ENCODE measurements at regions not wholly inside any gene's neighbourhood (a gene's known extent, or its start where the extent isn't known, plus 50 kb on each side); places are given as distances from the start of the nearest gene placed in this dataset.

GRCh38 chr14:28298156-28298555 is 468.4 kb upstream of the FOXG1 start:
- POLR2A ChIA-PET: no interaction called here
- Histone ChIP-seq H4K20me1 (ENCODE audit: control insufficient read depth, insufficient read depth, low read length, poor library complexity, severe bottlenecking) (no peaks in the 10 kb centered on the region), H3K27me3 (replicated peaks in 1 of 4; ENCODE audit: control extremely low read depth in 1 of 4, control insufficient read depth in 3 of 4, insufficient read depth in 4 of 4, low read length in 3 of 4) (no peaks in the 10 kb centered on the region), H2AFZ (ENCODE audit: insufficient read depth, low read depth, low read length, poor library complexity, severe bottlenecking) (no peak overlapping the region), H3K4me3 (ENCODE audit: control extremely low read depth in 1 of 5, extremely low read depth in 1 of 5, insufficient read depth in 1 of 5, low read depth in 2 of 5, low read length in 4 of 5) (no peak overlapping the region), H3K4me1 (ENCODE audit: control insufficient read depth in 2 of 2, insufficient read depth in 2 of 2, low read length in 2 of 2) (no peaks in the 10 kb centered on the region), H3K4me2 (replicated peaks; ENCODE audit: low read depth, low read length, poor library complexity, severe bottlenecking) (no peak overlapping the region), H3K27ac (ENCODE audit: low read length in 2 of 2) (no peak overlapping the region), H3K79me2 (ENCODE audit: control insufficient read depth, insufficient read depth, low read length) (no peaks in the 10 kb centered on the region), H3K9ac (ENCODE audit: low read length) (no peak overlapping the region), H3K9me3 (ENCODE audit: control extremely low read depth in 1 of 3, control insufficient read depth in 2 of 3, insufficient read depth in 1 of 3, low read length in 2 of 3) (peaks cover 0 to 35% (median 0%) of the 10 kb centered on the region in 3 donors), H3K36me3 (replicated peaks in 1 of 2; ENCODE audit: control extremely low read depth in 1 of 2, control insufficient read depth in 1 of 2, extremely low read depth in 1 of 2, insufficient read depth in 2 of 2, low read length in 1 of 2) (no peaks in the 10 kb centered on the region)
- peaks cover 9% of the 10 kb centered on the region for H3K9me3 Mint-ChIP-seq (ENCODE audit: insufficient read depth)
- H3K4me1 Mint-ChIP-seq: no peaks in the 10 kb centered on the region
- DNase-seq: no peak
- intact Hi-C loops (cut with micrococcal nuclease): no loop called here
- WGBS (ENCODE audit: insufficient coverage): 56% methylated on average over 1 of the region's 3 CpGs
- no peak overlapping the region for H3K27ac Mint-ChIP-seq
- CTCF ChIA-PET: no interaction called here
- H3K27me3 Mint-ChIP-seq: no peaks in the 10 kb centered on the region
- ATAC-seq (ENCODE audit: low read depth): no peak
- no peak overlapping the region for H3K4me3 Mint-ChIP-seq
- TF ChIP-seq CTCF (IDR thresholded peaks at IDR 0.05) (no peak), EZH2 (IDR thresholded peaks at IDR 0.05; ENCODE audit: borderline replicate concordance, insufficient read depth, low read depth, low read length, poor library complexity, severe bottlenecking) (no peak)

GRCh38 chr14:28299227-28299626 is 467.4 kb upstream of the FOXG1 start:
- H3K9me3 ChIP-seq (ENCODE audit: control extremely low read depth in 1 of 3, control insufficient read depth in 2 of 3, insufficient read depth in 1 of 3, low read length in 2 of 3): peaks cover 0 to 35% (median 0%) of the 10 kb centered on the region in 3 donors
- no peaks in the 10 kb centered on the region for H3K79me2 ChIP-seq (ENCODE audit: control insufficient read depth, insufficient read depth, low read length)
- Mint-ChIP-seq H3K4me1 (no peaks in the 10 kb centered on the region), H3K27me3 (no peaks in the 10 kb centered on the region), H3K9me3 (ENCODE audit: insufficient read depth) (peaks cover 9% of the 10 kb centered on the region), H3K27ac (no peak overlapping the region), H3K4me3 (no peak overlapping the region)
- no peak for DNase-seq
- no peak for ATAC-seq (ENCODE audit: low read depth)
- no peaks in the 10 kb centered on the region for H3K27me3 ChIP-seq (replicated peaks in 1 of 4; ENCODE audit: control extremely low read depth in 1 of 4, control insufficient read depth in 3 of 4, insufficient read depth in 4 of 4, low read length in 3 of 4)
- H3K36me3 ChIP-seq (replicated peaks in 1 of 2; ENCODE audit: control extremely low read depth in 1 of 2, control insufficient read depth in 1 of 2, extremely low read depth in 1 of 2, insufficient read depth in 2 of 2, low read length in 1 of 2): no peaks in the 10 kb centered on the region
- H3K4me1 ChIP-seq (ENCODE audit: control insufficient read depth in 2 of 2, insufficient read depth in 2 of 2, low read length in 2 of 2): no peaks in the 10 kb centered on the region
- H3K9ac ChIP-seq (ENCODE audit: low read length): no peak overlapping the region
- H4K20me1 ChIP-seq (ENCODE audit: control insufficient read depth, insufficient read depth, low read length, poor library complexity, severe bottlenecking): no peaks in the 10 kb centered on the region
- POLR2A ChIA-PET: no interaction called here
- intact Hi-C loops (cut with micrococcal nuclease): no loop called here
- 87% methylated on average over 6 of the region's 6 CpGs for WGBS (ENCODE audit: insufficient coverage)
- CTCF ChIA-PET: no interaction called here
- no peak for TF ChIP-seq EZH2 (IDR thresholded peaks at IDR 0.05; ENCODE audit: borderline replicate concordance, insufficient read depth, low read depth, low read length, poor library complexity, severe bottlenecking)
- no peak for TF ChIP-seq CTCF (IDR thresholded peaks at IDR 0.05)
- no peak overlapping the region for H3K4me2 ChIP-seq (replicated peaks; ENCODE audit: low read depth, low read length, poor library complexity, severe bottlenecking)
- no peak overlapping the region for H3K4me3 ChIP-seq (ENCODE audit: control extremely low read depth in 1 of 5, extremely low read depth in 1 of 5, insufficient read depth in 1 of 5, low read depth in 2 of 5, low read length in 4 of 5)
- no peak overlapping the region for H2AFZ ChIP-seq (ENCODE audit: insufficient read depth, low read depth, low read length, poor library complexity, severe bottlenecking)
- H3K27ac ChIP-seq (ENCODE audit: low read length in 2 of 2): no peak overlapping the region
